Astrocyte (in vitro differentiated cells and primary cell): ENCODE measurements at regions not wholly inside any gene's neighbourhood (a gene's known extent, or its start where the extent isn't known, plus 50 kb on each side); places are given as distances from the start of the nearest gene placed in this dataset.

ENCODE experiments used
- DNase-seq: peaks from one replicate; pipeline ENCODE4 v3.0.0-alpha.2; 2010; ENCODE audit warnings: low read depth
- FAIRE-seq: peaks from 2 replicates; lab custom pipeline; 2011; peaks lifted over from hg19 to GRCh38; lab: Jason Lieb, UNC
- H2AFZ ChIP-seq: 2 replicates; pipeline ENCODE4 v1.6.0; 2012; ENCODE audit warnings: low read depth, low read length, inconsistent platforms
- H3K27ac ChIP-seq: 2 replicates; pipeline ENCODE4 v1.5.1; 2011; ENCODE audit warnings: low read depth, low read length, inconsistent platforms
- H3K27me3 ChIP-seq: 2 replicates; pipeline ENCODE4 v1.6.0; 2011; ENCODE audit warnings: low read length, inconsistent platforms; ENCODE audit not compliant: insufficient read depth
- H3K36me3 ChIP-seq: 2 replicates; pipeline ENCODE4 v1.5.1; 2011; ENCODE audit warnings: low read length, inconsistent platforms; ENCODE audit not compliant: insufficient read depth
- H3K4me1 ChIP-seq: 2 replicates; pipeline ENCODE4 v1.5.1; 2011; ENCODE audit warnings: low read length, inconsistent platforms; ENCODE audit not compliant: insufficient read depth
- H3K4me2 ChIP-seq: 2 replicates; pipeline ENCODE4 v1.6.0; 2012; ENCODE audit warnings: low read length, inconsistent platforms
- H3K4me3 ChIP-seq: 2 replicates; pipeline ENCODE4 v1.5.1; 2011; ENCODE audit warnings: low read depth, mild to moderate bottlenecking, low read length, inconsistent platforms; ENCODE audit not compliant: insufficient read depth
- H3K79me2 ChIP-seq: 2 replicates; pipeline ENCODE4 v1.6.0; 2012; ENCODE audit warnings: mild to moderate bottlenecking, low read length, inconsistent platforms; ENCODE audit not compliant: insufficient read depth
- H3K9ac ChIP-seq: 2 replicates; pipeline ENCODE4 v1.6.0; 2012; ENCODE audit warnings: mild to moderate bottlenecking, low read length, inconsistent platforms
- H3K9me3 ChIP-seq: 2 replicates; pipeline ENCODE4 v1.5.1; 2012; ENCODE audit warnings: low read depth, mild to moderate bottlenecking, low read length, inconsistent platforms; ENCODE audit not compliant: insufficient read depth
- H4K20me1 ChIP-seq: 2 replicates; pipeline ENCODE4 v1.6.0; 2012; ENCODE audit warnings: low read length, inconsistent platforms; ENCODE audit not compliant: insufficient read depth
- H3K27ac Mint-ChIP-seq: one replicate; pipeline ENCODE4 v1.8.0; 2021; ENCODE audit warnings: mild to moderate bottlenecking, mixed read lengths; ENCODE audit not compliant: unreplicated experiment
- H3K27me3 Mint-ChIP-seq: one replicate; pipeline ENCODE4 v1.8.0; 2021; ENCODE audit warnings: low read depth, mixed read lengths; ENCODE audit not compliant: unreplicated experiment
- H3K36me3 Mint-ChIP-seq: one replicate; pipeline ENCODE4 v1.8.0; 2021; ENCODE audit warnings: low read depth, mixed read lengths; ENCODE audit not compliant: unreplicated experiment
- H3K4me1 Mint-ChIP-seq: one replicate; pipeline ENCODE4 v1.8.0; 2021; ENCODE audit warnings: low read depth, mixed read lengths; ENCODE audit not compliant: unreplicated experiment
- H3K4me3 Mint-ChIP-seq: one replicate; pipeline ENCODE4 v1.8.0; 2021; ENCODE audit warnings: mild to moderate bottlenecking, moderate library complexity, mixed read lengths; ENCODE audit not compliant: unreplicated experiment
- H3K9me3 Mint-ChIP-seq: one replicate; pipeline ENCODE4 v1.8.0; 2021; ENCODE audit warnings: mild to moderate bottlenecking, mixed read lengths; ENCODE audit not compliant: unreplicated experiment
- CTCF ChIP-seq: IDR thresholded peaks from 2 replicates; pipeline ENCODE4 v1.5.1; 2011; ENCODE audit warnings: low read depth, mild to moderate bottlenecking, inconsistent platforms, low read length, moderate library complexity; ENCODE audit not compliant: insufficient read depth
- EZH2 ChIP-seq: IDR thresholded peaks from 2 replicates; pipeline ENCODE4 v1.6.1; 2012; ENCODE audit warnings: mild to moderate bottlenecking, low read length, inconsistent platforms; ENCODE audit not compliant: insufficient read depth

GRCh38 chr14:104304451-104305351, 166.3 kb downstream of the KIF26A start:
- Mint-ChIP-seq H3K4me3 (no peak overlapping the region), H3K4me1 (no peaks in the 10 kb centered on the region), H3K27ac (no peak overlapping the region), H3K27me3 (peaks cover 21% of the 10 kb centered on the region), H3K36me3 (no peaks in the 10 kb centered on the region), H3K9me3 (peaks cover 2% of the 10 kb centered on the region)
- H3K9me3 ChIP-seq: peaks cover 4% of the 10 kb centered on the region
- no peak overlapping the region for H3K9ac ChIP-seq
- no peak overlapping the region for H3K27ac ChIP-seq
- TF ChIP-seq CTCF: no peak
- TF ChIP-seq EZH2: no peak
- H2AFZ ChIP-seq: no peak overlapping the region
- no peaks in the 10 kb centered on the region for H3K36me3 ChIP-seq
- H4K20me1 ChIP-seq: no peaks in the 10 kb centered on the region
- DNase-seq (no peak), FAIRE-seq (no peak)
- no peak overlapping the region for H3K4me3 ChIP-seq
- no peak overlapping the region for H3K4me2 ChIP-seq
- H3K4me1 ChIP-seq: no peaks in the 10 kb centered on the region
- no peaks in the 10 kb centered on the region for H3K79me2 ChIP-seq
- no peaks in the 10 kb centered on the region for H3K27me3 ChIP-seq

GRCh38 chr14:104305511-104306449, 167.4 kb downstream of the KIF26A start:
- Mint-ChIP-seq H3K27me3 (peaks cover 29% of the 10 kb centered on the region), H3K9me3 (peaks cover 5% of the 10 kb centered on the region), H3K36me3 (no peaks in the 10 kb centered on the region), H3K4me3 (no peak overlapping the region), H3K4me1 (no peaks in the 10 kb centered on the region), H3K27ac (no peak overlapping the region)
- no peak overlapping the region for H2AFZ ChIP-seq
- no peaks in the 10 kb centered on the region for H4K20me1 ChIP-seq
- no peaks in the 10 kb centered on the region for H3K27me3 ChIP-seq
- no peak for FAIRE-seq
- H3K4me3 ChIP-seq: no peak overlapping the region
- H3K4me2 ChIP-seq: no peak overlapping the region
- no peak for TF ChIP-seq EZH2
- TF ChIP-seq CTCF: no peak
- DNase-seq: no peak
- H3K9me3 ChIP-seq: no peaks in the 10 kb centered on the region
- H3K36me3 ChIP-seq: no peaks in the 10 kb centered on the region
- no peaks in the 10 kb centered on the region for H3K4me1 ChIP-seq
- no peaks in the 10 kb centered on the region for H3K79me2 ChIP-seq
- no peak overlapping the region for H3K27ac ChIP-seq
- no peak overlapping the region for H3K9ac ChIP-seq
